ENCODE measurements at regions not wholly inside any gene's neighbourhood (a gene's known extent, or its start where the extent isn't known, plus 50 kb on each side); places are given as distances from the start of the nearest gene placed in this dataset.

GRCh38 chr9:107158321-107158720 is 124.8 kb upstream of the RAD23B start:
- peak; percentile 31 for TF ChIP-seq CTCF (IDR thresholded peaks at IDR 0.05; ENCODE audit: insufficient read depth, missing control alignments)
- FAIRE-seq: no peak
- no peak for DNase-seq (ENCODE audit: insufficient read length, low spot score)

- no peak for FAIRE-seq
- DNase-seq (ENCODE audit: insufficient read length, low spot score): no peak
Observed at GRCh38 chr9:107161338-107161737, 121.7 kb upstream of the RAD23B start.

GRCh38 chr9:107163370-107163769 is 119.7 kb upstream of the RAD23B start:
- DNase-seq (ENCODE audit: insufficient read length, low spot score) (no peak), FAIRE-seq (no peak)
- no peak for TF ChIP-seq CTCF (IDR thresholded peaks at IDR 0.05; ENCODE audit: insufficient read depth, missing control alignments)

More at GRCh38 chr9:107161338-107161737, 121.7 kb upstream of the RAD23B start:
- TF ChIP-seq CTCF (IDR thresholded peaks at IDR 0.05; ENCODE audit: insufficient read depth, missing control alignments): no peak

- TF ChIP-seq CTCF (IDR thresholded peaks at IDR 0.05; ENCODE audit: insufficient read depth, missing control alignments): no peak
- FAIRE-seq (no peak), DNase-seq (ENCODE audit: insufficient read length, low spot score) (no peak)
Observed at GRCh38 chr9:107169796-107170195, 113.3 kb upstream of the RAD23B start.

- no peak for FAIRE-seq
- no peak for TF ChIP-seq CTCF (IDR thresholded peaks at IDR 0.05; ENCODE audit: insufficient read depth, missing control alignments)
- DNase-seq (ENCODE audit: insufficient read length, low spot score): no peak
Observed at GRCh38 chr9:107170801-107171200, 112.3 kb upstream of the RAD23B start.

GRCh38 chr9:107172160-107172978 is 110.7 kb upstream of the RAD23B start:
- TF ChIP-seq CTCF (IDR thresholded peaks at IDR 0.05; ENCODE audit: insufficient read depth, missing control alignments): peak; percentile 98
- FAIRE-seq (peak; percentile 92), DNase-seq (ENCODE audit: insufficient read length, low spot score) (no peak)

GRCh38 chr9:107172979-107173347 is 110.1 kb upstream of the RAD23B start:
- FAIRE-seq (no peak), DNase-seq (ENCODE audit: insufficient read length, low spot score) (no peak)
- TF ChIP-seq CTCF (IDR thresholded peaks at IDR 0.05; ENCODE audit: insufficient read depth, missing control alignments): no peak

All from D721Med (cell line).